Panc1 (cell line): ENCODE measurements at regions not wholly inside any gene's neighbourhood (a gene's known extent, or its start where the extent isn't known, plus 50 kb on each side); places are given as distances from the start of the nearest gene placed in this dataset.
A peak's percentile ranks its signal among the peaks of the same experiment; 100 is the strongest.

Experiments
- ATAC-seq: fragments of 200-7000 bp; cut with Tn5 transposase; 2 replicates; pipeline ENCODE4 v1.9.1; 2020; ENCODE audit warnings: mild to moderate bottlenecking, moderate library complexity
- BruUV-seq: library from RNA; stranded (reverse); fragments of 400-500 nt; replicated peaks from 2 replicates; lab custom pipeline; 2021; lab: Mats Ljungman, UMichigan
- CTCF ChIA-PET: fragments of 300-600 bp; sonication (Branson Sonifier 250); formaldehyde crosslinking; loops from one replicate; lab custom pipeline; 2022; ENCODE audit warnings: antibody characterized with exemption; lab: Charles Lee
- POLR2A ChIA-PET: fragments of 300-600 bp; sonication (Branson Sonifier 250); formaldehyde crosslinking; loops from one replicate; lab custom pipeline; 2022; ENCODE audit warnings: antibody characterized with exemption; lab: Charles Lee
- DNase-seq: peaks from one replicate; pipeline ENCODE4 v3.0.0-alpha.2; 2010; ENCODE audit warnings: low read depth, low spot score
- H3K27ac ChIP-seq: 2 replicates; pipeline ENCODE4 v1.5.1; 2011; ENCODE audit warnings: mild to moderate bottlenecking, low read length, inconsistent platforms
- H3K27me3 ChIP-seq: fragments of 200-500 bp; sonication (Bioruptor generic); 2 replicates; pipeline ENCODE4 v1.6.0; 2014; ENCODE audit warnings: low read length, inconsistent platforms; ENCODE audit not compliant: control insufficient read depth, insufficient read depth
- H3K36me3 ChIP-seq: fragments of 200-500 bp; sonication (Bioruptor generic); 2 replicates; pipeline ENCODE4 v1.5.1; 2014; ENCODE audit warnings: inconsistent platforms, mild to moderate bottlenecking, low read length, moderate library complexity; ENCODE audit not compliant: control insufficient read depth, insufficient read depth
- H3K4me1 ChIP-seq: 2 replicates; pipeline ENCODE4 v1.5.1; 2011; ENCODE audit warnings: inconsistent platforms, mild to moderate bottlenecking, low read length, moderate library complexity; ENCODE audit not compliant: control insufficient read depth, insufficient read depth
- H3K4me3 ChIP-seq, 2 experiments: 2 replicates each; pipeline ENCODE4 v1.5.1; 2011 to 2012; ENCODE audit warnings: low read depth in 2 of 2, low read length in 2 of 2, mild to moderate bottlenecking in 2 of 2, inconsistent platforms in 1 of 2, moderate library complexity in 1 of 2
- H3K9me3 ChIP-seq: fragments of 200-500 bp; sonication (Bioruptor generic); 2 replicates; pipeline ENCODE4 v1.5.1; 2014; ENCODE audit warnings: low read depth, mild to moderate bottlenecking, inconsistent platforms, low read length, moderate library complexity; ENCODE audit not compliant: control insufficient read depth, insufficient read depth
- POLR2AphosphoS5 ChIP-seq: IDR thresholded peaks from 2 replicates; pipeline ENCODE4 v1.6.1; 2012; ENCODE audit warnings: mild to moderate bottlenecking, low read depth, low read length, moderate library complexity
- SIN3A ChIP-seq: IDR thresholded peaks from 2 replicates; pipeline ENCODE4 v1.6.1; 2012; ENCODE audit warnings: low read depth, mild to moderate bottlenecking, low read length, moderate library complexity, borderline replicate concordance; ENCODE audit not compliant: insufficient read depth
- TCF7L2 ChIP-seq: IDR thresholded peaks from 2 replicates; pipeline ENCODE4 v1.6.1; 2011; ENCODE audit warnings: mild to moderate bottlenecking, low read depth, low read length, inconsistent platforms
- in situ Hi-C: cut with HindIII; loops from 2 replicates; pipeline ENCODE4 v1.10.0; 2016; ENCODE audit warnings: low sequenced_read_pairs, low pct_unique_long_range_greater_than_20kb
- intact Hi-C: fragments of 100-400 bp; cut with micrococcal nuclease; formaldehyde crosslinking; loops from one replicate; pipeline ENCODE4 v1.10.0; 2022; ENCODE audit not compliant: unreplicated experiment
- TF ChIP-seq, protein P1 (sequence below): fragments of 450-650 bp; IDR thresholded peaks from 2 replicates; pipeline ENCODE4 v1.5.1; 2017; ENCODE audit warnings: mild to moderate bottlenecking
- TF ChIP-seq, protein P2 (sequence below), 2 experiments: IDR thresholded peaks; 2 replicates each; pipeline ENCODE4 v1.6.1; 2011 to 2012; ENCODE audit warnings: low read depth in 2 of 2, control low read depth in 1 of 2, low read length in 1 of 2, mild to moderate bottlenecking in 1 of 2, moderate library complexity in 1 of 2; ENCODE audit not compliant: insufficient read depth in 1 of 2

DNA sequence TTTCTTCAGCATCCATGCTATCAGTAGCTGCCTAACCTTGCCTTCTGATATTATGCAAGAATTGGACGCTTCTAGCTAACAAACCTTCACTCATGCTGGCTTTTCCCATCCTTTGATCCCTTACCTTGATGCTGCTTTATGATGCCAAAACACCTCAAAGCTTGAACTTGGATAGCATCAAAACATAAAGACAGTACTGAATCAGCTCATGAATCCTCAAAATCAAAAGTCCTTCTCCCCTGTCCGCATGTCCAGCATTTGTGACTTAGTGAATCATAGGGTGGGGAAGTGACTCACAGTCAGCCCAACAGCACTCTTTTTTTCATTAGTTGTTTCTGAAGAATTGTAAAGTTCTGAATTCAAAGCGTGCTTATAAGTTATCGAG lies 89.5 kb upstream of the PIK3CG start:
- ChIA-PET CTCF (no interaction called here), POLR2A (no interaction called here)
- 0 out of 2 replicates have a peak, but pooled peaks have one; percentile 29 for TF ChIP-seq TCF7L2
- no peak for TF ChIP-seq SIN3A
- no peaks in the 10 kb centered on the region for H3K9me3 ChIP-seq
- peaks cover 9% of the 10 kb centered on the region; the same call in 1 of the 2 replicates for H3K4me1 ChIP-seq
- intact Hi-C loops: no loop called here
- H3K36me3 ChIP-seq: no peaks in the 10 kb centered on the region
- H3K27me3 ChIP-seq: no peaks in the 10 kb centered on the region
- no TSS peak for BruUV-seq
- H3K4me3 ChIP-seq: peak overlapping the region in 1 of 2 experiments; percentile 53; a peak in 2 of 4 replicates
- ATAC-seq (peak; percentile 87), DNase-seq (peak; percentile 93)
- no peak overlapping the region for H3K27ac ChIP-seq
- in situ Hi-C loops: no loop called here

DNA sequence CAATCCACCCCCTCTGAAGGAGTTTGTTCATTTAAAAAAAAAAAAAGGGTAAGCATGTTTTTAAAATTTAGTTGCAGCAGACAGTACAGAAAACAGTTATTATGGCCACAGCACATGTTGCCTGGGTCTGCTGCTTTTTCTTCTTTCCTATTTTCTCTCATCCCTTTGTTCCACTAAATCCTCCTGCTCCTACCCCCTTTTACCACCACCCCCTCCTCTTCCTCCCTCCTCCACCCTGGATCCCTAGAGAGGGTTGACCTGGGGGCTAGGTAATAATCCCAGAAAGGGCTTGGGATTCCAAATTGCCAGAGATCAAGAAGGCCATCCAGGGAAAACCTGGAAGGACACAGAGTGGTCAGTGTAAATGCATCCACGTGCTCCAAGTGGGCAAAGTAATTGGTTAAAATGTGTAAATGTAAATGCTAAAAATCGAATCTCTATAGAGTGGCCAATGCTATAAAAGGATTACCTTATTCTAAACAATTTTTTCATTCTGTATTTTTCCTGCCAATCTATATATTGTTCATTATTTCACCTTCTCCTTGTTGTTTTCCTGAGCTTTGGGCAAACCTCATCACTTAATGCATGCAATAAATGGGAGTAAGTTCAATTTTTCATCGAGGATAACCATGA lies 89.0 kb upstream of the PIK3CG start:
- DNase-seq: no peak
- Histone ChIP-seq H3K27me3 (no peaks in the 10 kb centered on the region), H3K9me3 (no peaks in the 10 kb centered on the region), H3K36me3 (no peaks in the 10 kb centered on the region), H3K4me1 (peaks cover 9% of the 10 kb centered on the region; the same call in 1 of the 2 replicates), H3K4me3 (peak overlapping the region in 1 of 2 experiments; percentile 53; a peak in 2 of 4 replicates), H3K27ac (no peak overlapping the region)
- POLR2A ChIA-PET: no interaction called here
- in situ Hi-C loops (no loop called here), intact Hi-C loops (no loop called here)
- TF ChIP-seq, protein P1, sequence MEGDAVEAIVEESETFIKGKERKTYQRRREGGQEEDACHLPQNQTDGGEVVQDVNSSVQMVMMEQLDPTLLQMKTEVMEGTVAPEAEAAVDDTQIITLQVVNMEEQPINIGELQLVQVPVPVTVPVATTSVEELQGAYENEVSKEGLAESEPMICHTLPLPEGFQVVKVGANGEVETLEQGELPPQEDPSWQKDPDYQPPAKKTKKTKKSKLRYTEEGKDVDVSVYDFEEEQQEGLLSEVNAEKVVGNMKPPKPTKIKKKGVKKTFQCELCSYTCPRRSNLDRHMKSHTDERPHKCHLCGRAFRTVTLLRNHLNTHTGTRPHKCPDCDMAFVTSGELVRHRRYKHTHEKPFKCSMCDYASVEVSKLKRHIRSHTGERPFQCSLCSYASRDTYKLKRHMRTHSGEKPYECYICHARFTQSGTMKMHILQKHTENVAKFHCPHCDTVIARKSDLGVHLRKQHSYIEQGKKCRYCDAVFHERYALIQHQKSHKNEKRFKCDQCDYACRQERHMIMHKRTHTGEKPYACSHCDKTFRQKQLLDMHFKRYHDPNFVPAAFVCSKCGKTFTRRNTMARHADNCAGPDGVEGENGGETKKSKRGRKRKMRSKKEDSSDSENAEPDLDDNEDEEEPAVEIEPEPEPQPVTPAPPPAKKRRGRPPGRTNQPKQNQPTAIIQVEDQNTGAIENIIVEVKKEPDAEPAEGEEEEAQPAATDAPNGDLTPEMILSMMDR: no peak
- TF ChIP-seq TCF7L2: no peak
- TF ChIP-seq, protein P2, sequence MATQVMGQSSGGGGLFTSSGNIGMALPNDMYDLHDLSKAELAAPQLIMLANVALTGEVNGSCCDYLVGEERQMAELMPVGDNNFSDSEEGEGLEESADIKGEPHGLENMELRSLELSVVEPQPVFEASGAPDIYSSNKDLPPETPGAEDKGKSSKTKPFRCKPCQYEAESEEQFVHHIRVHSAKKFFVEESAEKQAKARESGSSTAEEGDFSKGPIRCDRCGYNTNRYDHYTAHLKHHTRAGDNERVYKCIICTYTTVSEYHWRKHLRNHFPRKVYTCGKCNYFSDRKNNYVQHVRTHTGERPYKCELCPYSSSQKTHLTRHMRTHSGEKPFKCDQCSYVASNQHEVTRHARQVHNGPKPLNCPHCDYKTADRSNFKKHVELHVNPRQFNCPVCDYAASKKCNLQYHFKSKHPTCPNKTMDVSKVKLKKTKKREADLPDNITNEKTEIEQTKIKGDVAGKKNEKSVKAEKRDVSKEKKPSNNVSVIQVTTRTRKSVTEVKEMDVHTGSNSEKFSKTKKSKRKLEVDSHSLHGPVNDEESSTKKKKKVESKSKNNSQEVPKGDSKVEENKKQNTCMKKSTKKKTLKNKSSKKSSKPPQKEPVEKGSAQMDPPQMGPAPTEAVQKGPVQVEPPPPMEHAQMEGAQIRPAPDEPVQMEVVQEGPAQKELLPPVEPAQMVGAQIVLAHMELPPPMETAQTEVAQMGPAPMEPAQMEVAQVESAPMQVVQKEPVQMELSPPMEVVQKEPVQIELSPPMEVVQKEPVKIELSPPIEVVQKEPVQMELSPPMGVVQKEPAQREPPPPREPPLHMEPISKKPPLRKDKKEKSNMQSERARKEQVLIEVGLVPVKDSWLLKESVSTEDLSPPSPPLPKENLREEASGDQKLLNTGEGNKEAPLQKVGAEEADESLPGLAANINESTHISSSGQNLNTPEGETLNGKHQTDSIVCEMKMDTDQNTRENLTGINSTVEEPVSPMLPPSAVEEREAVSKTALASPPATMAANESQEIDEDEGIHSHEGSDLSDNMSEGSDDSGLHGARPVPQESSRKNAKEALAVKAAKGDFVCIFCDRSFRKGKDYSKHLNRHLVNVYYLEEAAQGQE (IDR thresholded peaks at IDR 0.05; ENCODE audit: insufficient read depth in 1 of 2, low read depth in 2 of 2, low read length in 1 of 2): no peak
- TF ChIP-seq SIN3A: no peak
- no peak for TF ChIP-seq POLR2AphosphoS5
- no TSS peak for BruUV-seq
- no peak for ATAC-seq
- CTCF ChIA-PET: no interaction called here

DNA sequence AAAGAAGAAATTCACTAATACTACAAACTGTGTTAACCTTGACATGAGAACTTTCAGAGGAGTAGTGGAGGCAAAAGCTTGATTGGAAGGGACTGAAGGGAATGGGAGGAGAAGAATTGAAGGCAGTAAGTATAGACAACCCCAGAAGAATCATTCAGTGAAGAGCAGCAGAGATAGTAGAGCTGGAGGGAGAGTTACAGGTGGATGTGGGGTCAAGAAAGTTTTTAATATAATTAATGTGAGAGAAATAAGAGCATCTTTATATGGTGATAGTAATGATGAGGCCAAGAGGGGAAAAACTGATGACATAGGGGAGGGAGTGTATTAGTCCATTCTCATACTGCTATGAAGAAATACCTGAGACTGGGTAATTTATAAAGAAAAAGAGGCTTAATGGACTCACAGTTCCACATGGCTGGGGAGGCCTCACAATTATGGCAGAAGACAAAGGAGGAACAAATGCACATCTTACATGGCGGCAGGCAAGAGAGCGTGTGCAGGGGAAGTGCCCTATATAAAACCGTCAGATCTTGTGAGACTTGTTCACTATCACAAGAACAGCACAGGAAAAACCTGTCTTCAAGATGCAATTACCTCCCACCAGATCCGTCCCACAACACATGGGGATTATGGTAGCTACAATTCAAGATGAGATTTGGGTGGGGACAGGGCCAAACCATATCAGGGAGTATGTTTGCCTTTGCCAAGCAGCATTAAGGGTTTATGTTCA lies 88.3 kb upstream of the PIK3CG start:
- intact Hi-C loops: no loop called here
- H3K9me3 ChIP-seq: no peaks in the 10 kb centered on the region
- in situ Hi-C loops: no loop called here
- H3K27me3 ChIP-seq: no peaks in the 10 kb centered on the region
- no peaks in the 10 kb centered on the region for H3K36me3 ChIP-seq
- TF ChIP-seq TCF7L2 (no peak), POLR2AphosphoS5 (no peak), SIN3A (no peak)
- TF ChIP-seq, protein P2 (IDR thresholded peaks at IDR 0.05; ENCODE audit: insufficient read depth in 1 of 2, low read depth in 2 of 2, low read length in 1 of 2): no peak
- TF ChIP-seq, protein P1: no peak
- BruUV-seq: no TSS peak
- CTCF ChIA-PET: no interaction called here
- ATAC-seq (no peak), DNase-seq (no peak)
- peaks cover 9% of the 10 kb centered on the region; the same call in 1 of the 2 replicates for H3K4me1 ChIP-seq
- POLR2A ChIA-PET: no interaction called here
- no peak overlapping the region for H3K27ac ChIP-seq
- H3K4me3 ChIP-seq: no peak overlapping the region
